NB4 (cell line): ENCODE measurements at regions not wholly inside any gene's neighbourhood (a gene's known extent, or its start where the extent isn't known, plus 50 kb on each side); places are given as distances from the start of the nearest gene placed in this dataset.

ENCODE experiments used
- CTCF ChIP-seq: IDR thresholded peaks from one replicate; pipeline ENCODE4 v1.5.1; 2012; ENCODE audit warnings: low read depth, low read length
- MAX ChIP-seq: IDR thresholded peaks from 2 replicates; pipeline ENCODE4 v1.6.1; 2011; ENCODE audit warnings: low read depth, low read length
- MYC ChIP-seq: IDR thresholded peaks from 2 replicates; pipeline ENCODE4 v1.6.1; 2011; ENCODE audit warnings: low read depth, low read length
- POLR2A ChIP-seq: IDR thresholded peaks from 2 replicates; pipeline ENCODE4 v1.6.1; 2011; ENCODE audit warnings: mild to moderate bottlenecking; ENCODE audit not compliant: insufficient read length; ENCODE audit errors: extremely low read depth

GRCh38 chr13:92976657-92977056 lies 249.9 kb upstream of the GPC6 start:
- no peak for TF ChIP-seq POLR2A
- no peak for TF ChIP-seq MAX
- TF ChIP-seq CTCF, result no peak
- TF ChIP-seq MYC, result no peak
